BJ (cell line): ENCODE measurements at regions not wholly inside any gene's neighbourhood (a gene's known extent, or its start where the extent isn't known, plus 50 kb on each side); places are given as distances from the start of the nearest gene placed in this dataset.

Experiments
- CTCF ChIA-PET: fragments of 350-600 bp; formaldehyde crosslinking; extraction: SDS; loops from one replicate; lab custom pipeline; 2021; ENCODE audit warnings: antibody characterized with exemption, inconsistent platforms; lab: Yijun Ruan, JAX
- POLR2A ChIA-PET: fragments of 300-600 bp; sonication (Branson Sonifier 250); formaldehyde crosslinking; extraction: SDS; loops from one replicate; lab custom pipeline; 2021; ENCODE audit warnings: antibody characterized with exemption; lab: Charles Lee
- DNase-seq: peaks from one replicate; pipeline ENCODE4 v3.0.0-alpha.2; 2011; ENCODE audit warnings: low read depth
- H3K27me3 ChIP-seq: 2 replicates; pipeline ENCODE4 v1.6.0; 2011; ENCODE audit warnings: low read length; ENCODE audit not compliant: control insufficient read depth, insufficient read depth
- H3K36me3 ChIP-seq: 2 replicates; pipeline ENCODE4 v1.5.1; 2011; ENCODE audit warnings: low read length; ENCODE audit not compliant: control insufficient read depth, insufficient read depth
- H3K4me3 ChIP-seq: 2 replicates; pipeline ENCODE4 v1.5.1; 2011; ENCODE audit warnings: low read depth, mild to moderate bottlenecking, control low read depth, low read length
- TF ChIP-seq, protein P1 (sequence below): IDR thresholded peaks from 2 replicates; pipeline ENCODE4 v1.5.1; 2011; ENCODE audit warnings: low read depth, mild to moderate bottlenecking, control low read depth, inconsistent platforms, low read length, moderate library complexity; ENCODE audit not compliant: insufficient read depth

DNA sequence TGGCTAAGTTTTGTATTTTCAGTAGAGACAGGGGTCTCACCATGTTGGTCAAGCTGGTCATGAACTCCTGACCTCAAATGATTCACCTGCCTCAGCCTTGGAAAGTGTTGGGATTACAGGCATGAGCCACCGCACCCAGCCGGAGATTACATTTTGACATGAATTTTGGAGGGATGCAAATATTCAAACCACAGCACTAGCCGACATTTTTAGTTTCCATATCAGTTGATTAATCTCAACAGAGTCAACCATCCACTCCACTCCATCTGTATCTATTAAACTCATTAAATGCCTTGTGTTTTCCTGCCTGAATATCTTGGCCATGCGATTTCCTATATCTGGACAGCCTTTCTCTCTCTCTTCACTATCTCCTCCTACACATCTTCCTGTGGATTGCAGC, 64.1 kb upstream of the PDGFRA start:
- no peak for DNase-seq
- H3K36me3 ChIP-seq: no peaks in the 10 kb centered on the region
- POLR2A ChIA-PET: no interaction called here
- CTCF ChIA-PET: interaction anchor here (0.6 to 1.2 kb wide), 3 partner anchors 9 to 130 kb away, joined by 3 read pairs; no protein-coding TSS in a partner anchor
- TF ChIP-seq, protein P1, sequence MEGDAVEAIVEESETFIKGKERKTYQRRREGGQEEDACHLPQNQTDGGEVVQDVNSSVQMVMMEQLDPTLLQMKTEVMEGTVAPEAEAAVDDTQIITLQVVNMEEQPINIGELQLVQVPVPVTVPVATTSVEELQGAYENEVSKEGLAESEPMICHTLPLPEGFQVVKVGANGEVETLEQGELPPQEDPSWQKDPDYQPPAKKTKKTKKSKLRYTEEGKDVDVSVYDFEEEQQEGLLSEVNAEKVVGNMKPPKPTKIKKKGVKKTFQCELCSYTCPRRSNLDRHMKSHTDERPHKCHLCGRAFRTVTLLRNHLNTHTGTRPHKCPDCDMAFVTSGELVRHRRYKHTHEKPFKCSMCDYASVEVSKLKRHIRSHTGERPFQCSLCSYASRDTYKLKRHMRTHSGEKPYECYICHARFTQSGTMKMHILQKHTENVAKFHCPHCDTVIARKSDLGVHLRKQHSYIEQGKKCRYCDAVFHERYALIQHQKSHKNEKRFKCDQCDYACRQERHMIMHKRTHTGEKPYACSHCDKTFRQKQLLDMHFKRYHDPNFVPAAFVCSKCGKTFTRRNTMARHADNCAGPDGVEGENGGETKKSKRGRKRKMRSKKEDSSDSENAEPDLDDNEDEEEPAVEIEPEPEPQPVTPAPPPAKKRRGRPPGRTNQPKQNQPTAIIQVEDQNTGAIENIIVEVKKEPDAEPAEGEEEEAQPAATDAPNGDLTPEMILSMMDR: no peak
- H3K4me3 ChIP-seq: no peak overlapping the region
- H3K27me3 ChIP-seq: no peaks in the 10 kb centered on the region

GRCh38 chr4:54165438-54165837, 63.7 kb upstream of the PDGFRA start:
- ChIA-PET CTCF (interaction anchor here (0.6 to 1.2 kb wide), 3 partner anchors 9 to 131 kb away, joined by 3 read pairs; no protein-coding TSS in a partner anchor), POLR2A (interaction anchor here (0.7 kb wide), 1 partner anchor 112 kb away, joined by 5 read pairs; no protein-coding TSS in a partner anchor)
- TF ChIP-seq, protein P1: no peak
- peak; percentile 92 for DNase-seq
- H3K27me3 ChIP-seq: no peaks in the 10 kb centered on the region
- no peak overlapping the region for H3K4me3 ChIP-seq
- no peaks in the 10 kb centered on the region for H3K36me3 ChIP-seq

DNA sequence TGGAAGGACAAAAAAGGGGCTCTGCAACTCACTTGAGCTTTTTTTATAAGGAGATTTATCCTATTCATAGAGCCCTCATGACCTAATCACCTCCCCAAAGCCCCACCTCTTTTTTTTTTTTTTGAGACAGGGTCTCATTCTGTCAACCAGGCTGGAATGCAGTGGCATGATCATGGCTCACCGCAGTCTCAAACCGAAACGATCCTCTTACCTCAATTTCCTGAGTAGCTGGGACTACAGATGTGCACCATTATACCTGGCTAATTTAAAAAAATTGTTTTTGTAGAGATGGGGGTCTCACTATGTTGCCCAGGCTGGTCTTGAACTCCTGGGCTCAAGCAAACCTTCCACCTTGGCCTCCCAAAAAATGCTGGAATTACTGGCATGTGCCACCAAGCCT, 61.6 kb upstream of the PDGFRA start:
- ChIA-PET CTCF (interaction anchor here (0.5 kb wide), 1 partner anchor 388 kb away, joined by 3 read pairs; no protein-coding TSS in a partner anchor), POLR2A (no interaction called here)
- TF ChIP-seq, protein P1: no peak
- Histone ChIP-seq H3K4me3 (no peak overlapping the region), H3K36me3 (no peaks in the 10 kb centered on the region), H3K27me3 (no peaks in the 10 kb centered on the region)
- no peak for DNase-seq

DNA sequence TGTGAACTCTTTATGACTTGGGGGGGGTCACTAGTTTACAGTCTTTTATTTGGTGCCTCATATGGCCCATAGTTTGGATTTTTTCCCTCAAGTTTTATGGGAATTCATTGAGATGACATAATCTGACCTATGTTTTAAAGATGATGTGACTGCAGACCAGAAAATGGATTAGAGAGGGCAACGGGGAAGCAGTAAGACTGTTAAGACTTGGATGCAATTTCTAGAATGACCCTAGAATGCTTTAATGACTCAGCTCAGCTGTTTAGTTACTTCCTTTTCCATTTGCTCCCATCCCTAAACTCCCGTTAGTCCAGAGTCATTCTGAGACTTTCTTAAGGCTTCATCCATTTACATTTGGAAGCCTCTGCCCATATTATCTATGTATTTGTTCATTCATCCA, 59.9 kb upstream of the PDGFRA start:
- ChIA-PET POLR2A (no interaction called here), CTCF (no interaction called here)
- DNase-seq: peak; percentile 53
- no peak overlapping the region for H3K4me3 ChIP-seq
- H3K36me3 ChIP-seq: no peaks in the 10 kb centered on the region
- TF ChIP-seq, protein P1: no peak
- H3K27me3 ChIP-seq: no peaks in the 10 kb centered on the region

DNA sequence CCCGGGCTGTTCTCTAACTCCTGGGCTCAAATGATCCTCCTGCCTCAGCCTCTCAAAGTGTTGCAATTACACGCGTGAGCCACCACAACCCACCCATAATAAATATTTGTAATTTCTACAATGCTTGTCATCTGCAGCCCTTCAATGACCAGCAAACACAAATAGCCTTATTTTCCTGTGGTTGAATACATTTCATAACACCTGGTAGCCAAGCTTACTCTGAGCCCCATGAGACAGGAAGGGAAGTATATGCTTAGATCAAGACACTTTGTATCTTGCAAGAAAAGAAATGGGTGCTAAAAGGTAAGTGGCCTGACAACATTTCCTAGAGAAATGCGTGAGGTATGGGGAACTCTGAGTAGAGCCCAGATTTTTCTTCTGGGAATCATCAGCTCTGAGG, 56.9 kb upstream of the PDGFRA start:
- ChIA-PET POLR2A (interaction anchor here (0.7 kb wide), 1 partner anchor 17 kb away, joined by 4 read pairs; no protein-coding TSS in a partner anchor), CTCF (no interaction called here)
- TF ChIP-seq, protein P1: no peak
- H3K4me3 ChIP-seq: no peak overlapping the region
- H3K36me3 ChIP-seq: no peaks in the 10 kb centered on the region
- no peak for DNase-seq
- H3K27me3 ChIP-seq: no peaks in the 10 kb centered on the region
